ENCODE measurements at regions not wholly inside any gene's neighbourhood (a gene's known extent, or its start where the extent isn't known, plus 50 kb on each side); places are given as distances from the start of the nearest gene placed in this dataset.
"Not testable (repeated sequence)": the region's sequence is repeated elsewhere in the genome, so short reads cannot be mapped to it uniquely, and the experiment has no call there.

GRCh38 chr20:36082315-36082915, 72.1 kb upstream of the EPB41L1 start:
- H3K4me3 ChIP-seq: no peak overlapping the region
- intact Hi-C loops (cut with DNase I; ENCODE audit: low total_unique reads): no loop called here
- H3K27me3 ChIP-seq: no peaks in the 10 kb centered on the region
- no peaks in the 10 kb centered on the region for H3K9me3 ChIP-seq
- TF ChIP-seq, protein P1, sequence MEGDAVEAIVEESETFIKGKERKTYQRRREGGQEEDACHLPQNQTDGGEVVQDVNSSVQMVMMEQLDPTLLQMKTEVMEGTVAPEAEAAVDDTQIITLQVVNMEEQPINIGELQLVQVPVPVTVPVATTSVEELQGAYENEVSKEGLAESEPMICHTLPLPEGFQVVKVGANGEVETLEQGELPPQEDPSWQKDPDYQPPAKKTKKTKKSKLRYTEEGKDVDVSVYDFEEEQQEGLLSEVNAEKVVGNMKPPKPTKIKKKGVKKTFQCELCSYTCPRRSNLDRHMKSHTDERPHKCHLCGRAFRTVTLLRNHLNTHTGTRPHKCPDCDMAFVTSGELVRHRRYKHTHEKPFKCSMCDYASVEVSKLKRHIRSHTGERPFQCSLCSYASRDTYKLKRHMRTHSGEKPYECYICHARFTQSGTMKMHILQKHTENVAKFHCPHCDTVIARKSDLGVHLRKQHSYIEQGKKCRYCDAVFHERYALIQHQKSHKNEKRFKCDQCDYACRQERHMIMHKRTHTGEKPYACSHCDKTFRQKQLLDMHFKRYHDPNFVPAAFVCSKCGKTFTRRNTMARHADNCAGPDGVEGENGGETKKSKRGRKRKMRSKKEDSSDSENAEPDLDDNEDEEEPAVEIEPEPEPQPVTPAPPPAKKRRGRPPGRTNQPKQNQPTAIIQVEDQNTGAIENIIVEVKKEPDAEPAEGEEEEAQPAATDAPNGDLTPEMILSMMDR (IDR thresholded peaks at IDR 0.05): no peak
- no peak for DNase-seq
- H3K36me3 ChIP-seq: no peaks in the 10 kb centered on the region
- H3K27ac ChIP-seq: no peak overlapping the region
- no peaks in the 10 kb centered on the region for H3K4me1 ChIP-seq

DNA sequence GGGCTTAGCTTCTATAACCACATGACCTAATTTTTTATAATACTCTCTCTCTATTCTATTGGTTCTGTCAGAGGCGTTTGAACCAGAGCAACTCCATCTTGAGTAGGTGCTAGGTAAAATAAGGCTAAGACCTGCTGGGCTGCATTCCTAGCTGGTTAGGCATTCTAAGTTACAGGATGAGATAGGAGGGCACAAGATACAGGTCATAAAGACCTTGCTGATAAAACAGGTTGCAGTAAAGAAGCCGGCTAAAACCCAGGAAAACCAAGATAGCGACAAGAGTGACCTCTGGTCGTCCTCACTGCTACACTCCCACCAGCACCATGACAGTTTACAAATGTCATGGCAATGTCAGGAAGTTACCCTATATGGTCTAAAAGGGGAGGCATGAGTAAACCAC, 71.3 kb upstream of the EPB41L1 start:
- H3K4me1 ChIP-seq; intact Hi-C loops (cut with DNase I; ENCODE audit: low total_unique reads); H3K9me3 ChIP-seq; H3K36me3 ChIP-seq; H3K4me3 ChIP-seq; DNase-seq; H3K27me3 ChIP-seq; H3K27ac ChIP-seq: not testable (repeated sequence)

DNA sequence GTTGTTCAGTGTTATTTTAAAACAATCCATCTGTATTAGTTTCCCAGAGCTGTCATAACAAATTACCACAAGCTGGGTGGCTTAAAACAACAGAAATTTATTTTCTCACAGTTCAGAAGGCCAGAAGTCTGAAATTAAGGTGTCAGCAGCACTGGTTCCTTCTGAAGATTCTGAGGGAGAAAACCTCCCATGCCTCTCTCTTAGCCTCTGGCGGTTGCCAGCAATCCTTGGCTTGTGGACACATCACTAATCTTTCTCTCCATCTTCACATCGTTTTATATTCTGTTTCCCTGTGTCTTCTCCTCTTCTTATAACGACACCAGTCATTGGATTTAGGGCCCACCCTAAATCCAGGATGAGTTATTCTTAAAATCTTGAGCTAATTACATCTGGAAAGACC, 70.2 kb upstream of the EPB41L1 start:
- TF ChIP-seq POLR2A (IDR thresholded peaks at IDR 0.05): no peak
- TF ChIP-seq, protein P1 (IDR thresholded peaks at IDR 0.05): no peak
- Histone ChIP-seq H3K4me1 (no peaks in the 10 kb centered on the region), H3K9me3 (no peaks in the 10 kb centered on the region), H3K27ac (no peak overlapping the region), H3K27me3 (no peaks in the 10 kb centered on the region), H3K36me3 (no peaks in the 10 kb centered on the region), H3K4me3 (no peak overlapping the region)
- intact Hi-C loops (cut with DNase I; ENCODE audit: low total_unique reads): no loop called here
- no peak for DNase-seq

- TF ChIP-seq, protein P1 (IDR thresholded peaks at IDR 0.05): no peak
- no peak for TF ChIP-seq POLR2A (IDR thresholded peaks at IDR 0.05)
- H3K4me1 ChIP-seq: no peaks in the 10 kb centered on the region
- H3K27ac ChIP-seq: no peak overlapping the region
- H3K9me3 ChIP-seq: no peaks in the 10 kb centered on the region
- intact Hi-C loops (cut with DNase I; ENCODE audit: low total_unique reads): no loop called here
- no peak overlapping the region for H3K4me3 ChIP-seq
- DNase-seq: no peak
- H3K27me3 ChIP-seq: no peaks in the 10 kb centered on the region
- no peaks in the 10 kb centered on the region for H3K36me3 ChIP-seq
Measured at GRCh38 chr20:36084897-36085613, 69.5 kb upstream of the EPB41L1 start.

DNA sequence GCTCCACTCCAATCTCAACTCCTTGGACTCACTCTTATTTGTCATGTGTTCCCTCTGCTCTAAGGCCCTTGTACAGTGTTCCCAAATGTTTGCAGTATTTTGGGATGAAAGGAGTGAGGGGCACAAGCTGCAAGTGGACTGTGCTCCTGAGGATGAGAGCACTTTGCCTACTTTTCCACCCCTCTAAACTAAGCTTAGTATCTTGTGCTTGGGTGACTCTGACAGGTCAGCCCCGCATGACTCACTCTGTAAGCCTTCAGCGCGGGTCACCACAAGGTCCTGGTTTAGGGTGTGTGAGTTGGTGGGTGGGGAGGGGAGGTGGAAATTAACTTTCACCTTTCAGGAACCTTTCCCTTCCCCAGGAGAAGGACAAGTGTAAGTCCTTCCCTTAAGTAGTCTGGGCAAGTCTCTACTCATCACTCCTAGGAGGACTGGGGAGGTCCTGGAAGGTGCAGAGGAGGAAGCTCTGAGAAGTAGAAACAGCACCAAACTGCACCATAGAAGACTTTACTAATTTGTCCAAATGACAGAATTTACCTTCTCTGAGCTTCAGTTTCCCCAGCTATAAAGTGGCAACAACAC, 68.8 kb upstream of the EPB41L1 start:
- Histone ChIP-seq H3K4me1 (no peaks in the 10 kb centered on the region), H3K36me3 (no peaks in the 10 kb centered on the region), H3K4me3 (no peak overlapping the region), H3K27ac (no peak overlapping the region), H3K27me3 (no peaks in the 10 kb centered on the region), H3K9me3 (no peaks in the 10 kb centered on the region)
- intact Hi-C loops (cut with DNase I; ENCODE audit: low total_unique reads): no loop called here
- TF ChIP-seq POLR2A (IDR thresholded peaks at IDR 0.05): no peak
- TF ChIP-seq, protein P1 (IDR thresholded peaks at IDR 0.05): no peak
- DNase-seq: no peak
